HepG2 (cell line): ENCODE measurements at regions not wholly inside any gene's neighbourhood (a gene's known extent, or its start where the extent isn't known, plus 50 kb on each side); places are given as distances from the start of the nearest gene placed in this dataset.

ENCODE experiments used
- ARNTL ChIP-seq: sonication (generic); formaldehyde crosslinking; IDR thresholded peaks from 2 replicates; pipeline ENCODE4 v1.4.0; 2020; ENCODE audit warnings: mild to moderate bottlenecking, missing genetic modification reagents
- CC2D1A ChIP-seq: sonication (generic); formaldehyde crosslinking; IDR thresholded peaks from 2 replicates; pipeline ENCODE4 v1.8.1; 2023; ENCODE audit warnings: mild to moderate bottlenecking, missing genetic modification reagents
- FOXO1 ChIP-seq: sonication (generic); formaldehyde crosslinking; IDR thresholded peaks from 2 replicates; pipeline ENCODE4 v1.4.0; 2020; ENCODE audit warnings: missing genetic modification reagents
- GATAD1 ChIP-seq: IDR thresholded peaks from 2 replicates; pipeline ENCODE4 v1.6.1; 2016; ENCODE audit warnings: missing genetic modification reagents, missing compliant biosample characterization
- HMG20B ChIP-seq: conservative IDR thresholded peaks from 2 replicates; pipeline ENCODE4 v1.6.1; 2016; ENCODE audit warnings: missing genetic modification reagents, missing compliant biosample characterization
- KLF11 ChIP-seq: IDR thresholded peaks from 2 replicates; pipeline ENCODE4 v1.6.1; 2016; ENCODE audit warnings: missing compliant biosample characterization
- MED1 ChIP-seq: sonication (generic); formaldehyde crosslinking; IDR thresholded peaks from 2 replicates; pipeline ENCODE4 v1.4.0; 2020; ENCODE audit warnings: missing genetic modification reagents
- NAIF1 ChIP-seq: sonication (generic); formaldehyde crosslinking; IDR thresholded peaks from 2 replicates; pipeline ENCODE4 v1.5.0; 2020; ENCODE audit warnings: mild to moderate bottlenecking, missing genetic modification reagents, borderline replicate concordance
- NR2F1 ChIP-seq, 2 experiments: fragments of 450-650 bp in 1 of 2; formaldehyde crosslinking in 1 of 2; IDR thresholded peaks; 2 replicates each; pipeline versions ENCODE4 v1.5.0 to v1.6.1; 2016 to 2020; ENCODE audit warnings: mild to moderate bottlenecking in 1 of 2, missing compliant biosample characterization in 1 of 2, missing genetic modification reagents in 1 of 2, moderate library complexity in 1 of 2
- TBX2 ChIP-seq: sonication (generic); formaldehyde crosslinking; IDR thresholded peaks from 2 replicates; pipeline ENCODE4 v1.5.0; 2020; ENCODE audit warnings: missing genetic modification reagents, mild to moderate bottlenecking, borderline replicate concordance
- ZNF225 ChIP-seq: sonication (generic); formaldehyde crosslinking; IDR thresholded peaks from 2 replicates; pipeline ENCODE4 v1.4.0; 2020; ENCODE audit warnings: mild to moderate bottlenecking, missing genetic modification reagents
- TF ChIP-seq, protein P1 (sequence below): IDR thresholded peaks from 2 replicates; pipeline ENCODE4 v1.6.1; 2012; ENCODE audit warnings: low read depth, low read length, improper control_type of control experiment
- TF ChIP-seq, protein P2 (sequence below): sonication (generic); formaldehyde crosslinking; IDR thresholded peaks from 2 replicates; pipeline ENCODE4 v1.8.0; 2022; ENCODE audit warnings: mild to moderate bottlenecking, missing genetic modification reagents
- TF ChIP-seq, protein P3 (sequence below): sonication (generic); formaldehyde crosslinking; IDR thresholded peaks from 2 replicates; pipeline ENCODE4 v1.4.0; 2020; ENCODE audit warnings: mild to moderate bottlenecking, missing genetic modification reagents, borderline replicate concordance
- TF ChIP-seq, protein P4 (sequence below): sonication (generic); formaldehyde crosslinking; IDR thresholded peaks from 2 replicates; pipeline ENCODE4 v1.8.0; 2022; ENCODE audit warnings: missing genetic modification reagents, mild to moderate bottlenecking, moderate library complexity, borderline replicate concordance
- TF ChIP-seq, protein P5 (sequence below): sonication (generic); formaldehyde crosslinking; IDR thresholded peaks from 2 replicates; pipeline ENCODE4 v1.4.0; 2020; ENCODE audit warnings: missing genetic modification reagents

DNA sequence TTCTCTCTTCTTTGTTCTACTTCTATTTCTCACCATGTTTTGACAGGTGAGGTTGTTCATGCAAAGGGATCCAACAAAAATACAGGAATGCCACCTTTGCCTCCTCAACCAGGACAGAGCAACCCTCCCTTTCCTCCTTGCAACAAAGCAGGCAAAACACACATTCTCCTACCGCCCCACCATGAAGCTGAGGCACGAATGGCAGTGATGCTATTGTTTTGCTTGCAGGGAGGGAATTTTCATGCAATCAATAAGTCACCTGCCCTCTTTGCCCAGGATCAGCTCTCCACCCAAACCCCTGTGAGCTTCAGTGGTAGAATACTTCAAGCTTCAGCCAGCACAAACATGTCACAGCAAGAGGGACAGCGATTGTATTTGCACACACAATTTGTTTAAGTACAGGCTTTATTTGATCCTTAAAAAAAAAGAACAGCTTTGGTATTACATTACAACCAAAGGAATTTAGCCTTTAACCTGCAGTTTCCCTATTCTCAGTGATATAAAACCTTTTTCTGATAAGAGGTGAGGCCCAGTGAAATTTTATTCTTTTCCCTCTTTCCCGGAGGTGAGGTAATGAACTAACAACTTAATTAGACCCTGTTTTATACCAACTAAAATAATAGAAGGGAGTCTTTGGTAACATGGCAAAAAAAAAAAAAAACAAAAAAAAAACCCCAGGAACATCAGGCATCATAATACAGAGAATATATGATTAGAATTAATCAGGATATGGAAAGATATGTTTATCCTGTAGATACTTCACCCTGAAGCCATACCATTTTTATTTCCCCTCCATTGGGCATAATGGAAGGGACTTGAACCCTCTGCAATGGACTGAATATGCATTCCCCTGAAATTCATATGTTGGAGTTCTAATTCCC is 87.0 kb upstream of the EEA1 start (continued):
- TF ChIP-seq, protein P1, sequence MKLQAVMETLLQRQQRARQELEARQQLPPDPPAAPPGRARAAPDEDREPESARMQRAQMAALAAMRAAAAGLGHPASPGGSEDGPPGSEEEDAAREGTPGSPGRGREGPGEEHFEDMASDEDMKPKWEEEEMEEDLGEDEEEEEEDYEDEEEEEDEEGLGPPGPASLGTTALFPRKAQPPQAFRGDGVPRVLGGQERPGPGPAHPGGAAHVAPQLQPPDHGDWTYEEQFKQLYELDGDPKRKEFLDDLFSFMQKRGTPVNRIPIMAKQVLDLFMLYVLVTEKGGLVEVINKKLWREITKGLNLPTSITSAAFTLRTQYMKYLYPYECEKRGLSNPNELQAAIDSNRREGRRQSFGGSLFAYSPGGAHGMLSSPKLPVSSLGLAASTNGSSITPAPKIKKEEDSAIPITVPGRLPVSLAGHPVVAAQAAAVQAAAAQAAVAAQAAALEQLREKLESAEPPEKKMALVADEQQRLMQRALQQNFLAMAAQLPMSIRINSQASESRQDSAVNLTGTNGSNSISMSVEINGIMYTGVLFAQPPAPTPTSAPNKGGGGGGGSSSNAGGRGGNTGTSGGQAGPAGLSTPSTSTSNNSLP: peak; percentile 90
- TF ChIP-seq NAIF1 (CRISPR knock-in tag): no peak
- TF ChIP-seq, protein P2, sequence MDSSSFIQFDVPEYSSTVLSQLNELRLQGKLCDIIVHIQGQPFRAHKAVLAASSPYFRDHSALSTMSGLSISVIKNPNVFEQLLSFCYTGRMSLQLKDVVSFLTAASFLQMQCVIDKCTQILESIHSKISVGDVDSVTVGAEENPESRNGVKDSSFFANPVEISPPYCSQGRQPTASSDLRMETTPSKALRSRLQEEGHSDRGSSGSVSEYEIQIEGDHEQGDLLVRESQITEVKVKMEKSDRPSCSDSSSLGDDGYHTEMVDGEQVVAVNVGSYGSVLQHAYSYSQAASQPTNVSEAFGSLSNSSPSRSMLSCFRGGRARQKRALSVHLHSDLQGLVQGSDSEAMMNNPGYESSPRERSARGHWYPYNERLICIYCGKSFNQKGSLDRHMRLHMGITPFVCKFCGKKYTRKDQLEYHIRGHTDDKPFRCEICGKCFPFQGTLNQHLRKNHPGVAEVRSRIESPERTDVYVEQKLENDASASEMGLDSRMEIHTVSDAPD (CRISPR knock-in tag): peak; percentile 85
- TF ChIP-seq, protein P3, sequence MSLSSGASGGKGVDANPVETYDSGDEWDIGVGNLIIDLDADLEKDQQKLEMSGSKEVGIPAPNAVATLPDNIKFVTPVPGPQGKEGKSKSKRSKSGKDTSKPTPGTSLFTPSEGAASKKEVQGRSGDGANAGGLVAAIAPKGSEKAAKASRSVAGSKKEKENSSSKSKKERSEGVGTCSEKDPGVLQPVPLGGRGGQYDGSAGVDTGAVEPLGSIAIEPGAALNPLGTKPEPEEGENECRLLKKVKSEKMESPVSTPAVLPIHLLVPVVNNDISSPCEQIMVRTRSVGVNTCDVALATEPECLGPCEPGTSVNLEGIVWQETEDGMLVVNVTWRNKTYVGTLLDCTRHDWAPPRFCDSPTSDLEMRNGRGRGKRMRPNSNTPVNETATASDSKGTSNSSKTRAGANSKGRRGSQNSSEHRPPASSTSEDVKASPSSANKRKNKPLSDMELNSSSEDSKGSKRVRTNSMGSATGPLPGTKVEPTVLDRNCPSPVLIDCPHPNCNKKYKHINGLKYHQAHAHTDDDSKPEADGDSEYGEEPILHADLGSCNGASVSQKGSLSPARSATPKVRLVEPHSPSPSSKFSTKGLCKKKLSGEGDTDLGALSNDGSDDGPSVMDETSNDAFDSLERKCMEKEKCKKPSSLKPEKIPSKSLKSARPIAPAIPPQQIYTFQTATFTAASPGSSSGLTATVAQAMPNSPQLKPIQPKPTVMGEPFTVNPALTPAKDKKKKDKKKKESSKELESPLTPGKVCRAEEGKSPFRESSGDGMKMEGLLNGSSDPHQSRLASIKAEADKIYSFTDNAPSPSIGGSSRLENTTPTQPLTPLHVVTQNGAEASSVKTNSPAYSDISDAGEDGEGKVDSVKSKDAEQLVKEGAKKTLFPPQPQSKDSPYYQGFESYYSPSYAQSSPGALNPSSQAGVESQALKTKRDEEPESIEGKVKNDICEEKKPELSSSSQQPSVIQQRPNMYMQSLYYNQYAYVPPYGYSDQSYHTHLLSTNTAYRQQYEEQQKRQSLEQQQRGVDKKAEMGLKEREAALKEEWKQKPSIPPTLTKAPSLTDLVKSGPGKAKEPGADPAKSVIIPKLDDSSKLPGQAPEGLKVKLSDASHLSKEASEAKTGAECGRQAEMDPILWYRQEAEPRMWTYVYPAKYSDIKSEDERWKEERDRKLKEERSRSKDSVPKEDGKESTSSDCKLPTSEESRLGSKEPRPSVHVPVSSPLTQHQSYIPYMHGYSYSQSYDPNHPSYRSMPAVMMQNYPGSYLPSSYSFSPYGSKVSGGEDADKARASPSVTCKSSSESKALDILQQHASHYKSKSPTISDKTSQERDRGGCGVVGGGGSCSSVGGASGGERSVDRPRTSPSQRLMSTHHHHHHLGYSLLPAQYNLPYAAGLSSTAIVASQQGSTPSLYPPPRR: peak; percentile 86
- TF ChIP-seq, protein P4, sequence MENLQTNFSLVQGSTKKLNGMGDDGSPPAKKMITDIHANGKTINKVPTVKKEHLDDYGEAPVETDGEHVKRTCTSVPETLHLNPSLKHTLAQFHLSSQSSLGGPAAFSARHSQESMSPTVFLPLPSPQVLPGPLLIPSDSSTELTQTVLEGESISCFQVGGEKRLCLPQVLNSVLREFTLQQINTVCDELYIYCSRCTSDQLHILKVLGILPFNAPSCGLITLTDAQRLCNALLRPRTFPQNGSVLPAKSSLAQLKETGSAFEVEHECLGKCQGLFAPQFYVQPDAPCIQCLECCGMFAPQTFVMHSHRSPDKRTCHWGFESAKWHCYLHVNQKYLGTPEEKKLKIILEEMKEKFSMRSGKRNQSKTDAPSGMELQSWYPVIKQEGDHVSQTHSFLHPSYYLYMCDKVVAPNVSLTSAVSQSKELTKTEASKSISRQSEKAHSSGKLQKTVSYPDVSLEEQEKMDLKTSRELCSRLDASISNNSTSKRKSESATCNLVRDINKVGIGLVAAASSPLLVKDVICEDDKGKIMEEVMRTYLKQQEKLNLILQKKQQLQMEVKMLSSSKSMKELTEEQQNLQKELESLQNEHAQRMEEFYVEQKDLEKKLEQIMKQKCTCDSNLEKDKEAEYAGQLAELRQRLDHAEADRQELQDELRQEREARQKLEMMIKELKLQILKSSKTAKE (CRISPR knock-in tag): peak; percentile 7; the same call in 1 of the 2 replicates
- 0 out of 2 replicates have a peak, but pooled peaks have one; percentile 70 for TF ChIP-seq ARNTL (CRISPR knock-in tag)
- TF ChIP-seq NR2F1 (CRISPR knock-in tag; IDR thresholded peaks at IDR 0.05): peak in 1 of 2 experiments; percentile 78; a peak in 3 of 4 replicates
- peak; percentile 87 for TF ChIP-seq FOXO1 (CRISPR knock-in tag)
- TF ChIP-seq, protein P5, sequence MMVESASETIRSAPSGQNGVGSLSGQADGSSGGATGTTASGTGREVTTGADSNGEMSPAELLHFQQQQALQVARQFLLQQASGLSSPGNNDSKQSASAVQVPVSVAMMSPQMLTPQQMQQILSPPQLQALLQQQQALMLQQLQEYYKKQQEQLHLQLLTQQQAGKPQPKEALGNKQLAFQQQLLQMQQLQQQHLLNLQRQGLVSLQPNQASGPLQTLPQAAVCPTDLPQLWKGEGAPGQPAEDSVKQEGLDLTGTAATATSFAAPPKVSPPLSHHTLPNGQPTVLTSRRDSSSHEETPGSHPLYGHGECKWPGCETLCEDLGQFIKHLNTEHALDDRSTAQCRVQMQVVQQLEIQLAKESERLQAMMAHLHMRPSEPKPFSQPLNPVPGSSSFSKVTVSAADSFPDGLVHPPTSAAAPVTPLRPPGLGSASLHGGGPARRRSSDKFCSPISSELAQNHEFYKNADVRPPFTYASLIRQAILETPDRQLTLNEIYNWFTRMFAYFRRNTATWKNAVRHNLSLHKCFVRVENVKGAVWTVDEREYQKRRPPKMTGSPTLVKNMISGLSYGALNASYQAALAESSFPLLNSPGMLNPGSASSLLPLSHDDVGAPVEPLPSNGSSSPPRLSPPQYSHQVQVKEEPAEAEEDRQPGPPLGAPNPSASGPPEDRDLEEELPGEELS (CRISPR knock-in tag): peak; percentile 86
- TF ChIP-seq KLF11 (CRISPR knock-in tag): no peak
- 0 out of 2 replicates have a peak, but pooled peaks have one; percentile 34 for TF ChIP-seq GATAD1
- TF ChIP-seq TBX2: peak; percentile 56
- TF ChIP-seq HMG20B (CRISPR knock-in tag): peak; percentile 46; the same call in 1 of the 2 replicates
- TF ChIP-seq MED1: peak; percentile 68
- TF ChIP-seq ZNF225: no peak
- 0 out of 2 replicates have a peak, but pooled peaks have one; percentile 54 for TF ChIP-seq CC2D1A (CRISPR knock-in tag)
